Gastroesophageal sphincter (tissue), 4 donors: ENCODE measurements at regions not wholly inside any gene's neighbourhood (a gene's known extent, or its start where the extent isn't known, plus 50 kb on each side); places are given as distances from the start of the nearest gene placed in this dataset.
A peak's percentile ranks its signal among the peaks of the same experiment; 100 is the strongest.

Source experiments
- ATAC-seq: fragments of 150-250 bp; one replicate; pipeline ENCODE4 v1.9.1; 2016; ENCODE audit warnings: mild to moderate bottlenecking, moderate library complexity
- H3K27ac ChIP-seq, 4 donors: fragments of 200-600 bp; sonication (generic) in 3 of 4; 1 replicate in 3 of 4; 2 replicates in 1 of 4; pipeline ENCODE4 v1.5.1; 2016 to 2019
- H3K27me3 ChIP-seq: fragments of 200-600 bp; sonication (generic); one replicate; pipeline ENCODE4 v1.5.1; 2019
- H3K36me3 ChIP-seq, 2 donors: fragments of 200-600 bp; sonication (generic); one replicate each; pipeline ENCODE4 v1.5.1; 2019; ENCODE audit warnings: control low read depth in 1 of 2
- H3K4me1 ChIP-seq, 3 donors: fragments of 200-600 bp; sonication (generic); 1 replicate in 2 of 3; 2 replicates in 1 of 3; pipeline ENCODE4 v1.5.1; 2016 to 2019; ENCODE audit warnings: control low read depth in 2 of 3
- H3K4me3 ChIP-seq, 2 donors: fragments of 200-600 bp; sonication (generic); one replicate each; pipeline ENCODE4 v1.5.1; 2019; ENCODE audit warnings: mild to moderate bottlenecking in 1 of 2, moderate library complexity in 1 of 2
- H3K9me3 ChIP-seq, 3 donors: fragments of 200-600 bp; sonication (generic); one replicate each; pipeline ENCODE4 v1.5.1; 2017 to 2019; ENCODE audit warnings: control low read depth in 2 of 3
- CTCF ChIP-seq, 4 experiments: fragments of 200-600 bp in 2 of 4; fragments of 450-650 bp in 2 of 4; sonication (generic) in 1 of 4; IDR thresholded peaks; one replicate each; pipeline ENCODE4 v1.5.1; 2017 to 2019; ENCODE audit warnings: antibody characterized with exemption in 4 of 4, mild to moderate bottlenecking in 2 of 4, moderate library complexity in 2 of 4
- EP300 ChIP-seq: sonication (generic); formaldehyde crosslinking; IDR thresholded peaks from one replicate; pipeline ENCODE4 v1.6.1; 2017; ENCODE audit warnings: antibody characterized with exemption, mild to moderate bottlenecking
- POLR2A ChIP-seq, 2 donors: fragments of 450-650 bp; IDR thresholded peaks; one replicate each; pipeline ENCODE4 v1.6.1; 2017; ENCODE audit warnings: antibody characterized with exemption in 2 of 2, mild to moderate bottlenecking in 2 of 2, moderate library complexity in 1 of 2
- POLR2AphosphoS5 ChIP-seq: sonication (generic); formaldehyde crosslinking; IDR thresholded peaks from one replicate; pipeline ENCODE4 v1.6.1; 2017; ENCODE audit warnings: antibody characterized with exemption
- WGBS, 2 donors: methylation state at CpG; one replicate each; pipeline ENCODE4 v1.1.5; 2018; ENCODE audit warnings: low coverage in 1 of 2; 5-methylcytosine and 5-hydroxymethylcytosine counted together

- Histone ChIP-seq H3K27me3 (peaks cover 8% of the 10 kb centered on the region), H3K27ac (no peak overlapping the region), H3K4me3 (no peak overlapping the region), H3K9me3 (no peaks in the 10 kb centered on the region), H3K36me3 (no peaks in the 10 kb centered on the region), H3K4me1 (no peaks in the 10 kb centered on the region)
- no peak for ATAC-seq
- 32 to 53% methylated on average over 2 of the region's 4 CpGs for WGBS, 2 donors
- TF ChIP-seq EP300 (no peak), POLR2A (IDR thresholded peaks at IDR 0.05) (no peak), POLR2AphosphoS5 (no peak), CTCF (IDR thresholded peaks at IDR 0.05) (no peak)
These were observed 641.0 kb upstream of the ARGLU1 start for GRCh38 chr13:107208889-107209288.

DNA sequence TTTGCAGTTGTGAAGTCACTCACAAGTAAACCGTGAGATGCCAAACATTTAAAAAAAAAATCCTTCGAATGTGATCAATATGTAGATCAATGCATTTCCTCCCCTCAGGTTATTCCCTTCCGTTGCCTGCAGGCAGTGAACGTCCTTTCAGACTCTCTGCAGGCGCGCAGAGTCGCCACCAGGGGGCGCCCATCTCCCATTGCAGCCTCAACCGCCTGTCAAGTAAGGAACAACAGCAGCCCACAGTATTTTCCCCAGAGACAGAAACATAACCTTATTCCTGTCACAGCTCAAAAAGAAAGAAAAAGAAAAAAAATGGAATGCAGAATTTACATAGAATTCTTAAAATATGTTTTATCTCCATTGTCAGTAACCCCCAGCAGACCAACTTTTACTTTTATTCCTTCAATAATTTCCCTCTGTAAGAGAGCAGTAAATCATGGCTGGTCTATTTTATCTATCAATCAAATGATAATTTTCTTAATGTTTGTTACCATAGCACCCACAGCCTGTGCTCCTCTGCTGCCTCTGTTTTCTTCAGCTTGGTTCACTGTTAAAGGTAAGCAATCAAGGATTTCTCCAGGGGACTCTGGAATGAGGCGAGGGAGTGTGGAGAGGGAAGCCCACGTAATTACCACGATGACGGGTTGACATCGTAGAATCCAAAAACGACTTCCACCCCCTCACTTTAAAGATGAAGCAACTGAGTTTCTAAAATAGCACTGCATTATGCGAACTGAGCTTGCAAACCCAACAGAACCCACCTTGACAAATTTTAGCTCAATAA, 637.6 kb upstream of the ARGLU1 start:
- peak; percentile 51 for ATAC-seq
- Histone ChIP-seq H3K4me3 (no peak overlapping the region), H3K9me3 (no peaks in the 10 kb centered on the region), H3K27me3 (peaks cover 9% of the 10 kb centered on the region), H3K36me3 (no peaks in the 10 kb centered on the region), H3K27ac (no peak overlapping the region), H3K4me1 (no peaks in the 10 kb centered on the region)
- TF ChIP-seq EP300 = no peak
- TF ChIP-seq CTCF (IDR thresholded peaks at IDR 0.05) = peak; percentile 67 to 95 (median 80)
- no peak for TF ChIP-seq POLR2AphosphoS5
- 32 to 53% methylated on average over 7 to 16 of the region's 16 CpGs for WGBS, 2 donors

- no peaks in the 10 kb centered on the region for H3K36me3 ChIP-seq
- H3K4me1 ChIP-seq = no peaks in the 10 kb centered on the region
- H3K4me3 ChIP-seq = no peak overlapping the region
- no peak for TF ChIP-seq POLR2A (IDR thresholded peaks at IDR 0.05)
- TF ChIP-seq POLR2AphosphoS5 = no peak
- peak in 2 of 4 experiments; percentile 19 to 38 for TF ChIP-seq CTCF (IDR thresholded peaks at IDR 0.05)
- TF ChIP-seq EP300 = no peak
- WGBS, 2 donors = 40 to 54% methylated on average over 4 to 6 of the region's 11 CpGs
- H3K27me3 ChIP-seq = peaks cover 9% of the 10 kb centered on the region
- no peaks in the 10 kb centered on the region for H3K9me3 ChIP-seq
- peak overlapping the region in 3 of 4 donors; percentile 56 to 69 (median 57) for H3K27ac ChIP-seq
- peak; percentile 32 for ATAC-seq
These were observed 635.4 kb upstream of the ARGLU1 start for GRCh38 chr13:107203146-107203847.

DNA sequence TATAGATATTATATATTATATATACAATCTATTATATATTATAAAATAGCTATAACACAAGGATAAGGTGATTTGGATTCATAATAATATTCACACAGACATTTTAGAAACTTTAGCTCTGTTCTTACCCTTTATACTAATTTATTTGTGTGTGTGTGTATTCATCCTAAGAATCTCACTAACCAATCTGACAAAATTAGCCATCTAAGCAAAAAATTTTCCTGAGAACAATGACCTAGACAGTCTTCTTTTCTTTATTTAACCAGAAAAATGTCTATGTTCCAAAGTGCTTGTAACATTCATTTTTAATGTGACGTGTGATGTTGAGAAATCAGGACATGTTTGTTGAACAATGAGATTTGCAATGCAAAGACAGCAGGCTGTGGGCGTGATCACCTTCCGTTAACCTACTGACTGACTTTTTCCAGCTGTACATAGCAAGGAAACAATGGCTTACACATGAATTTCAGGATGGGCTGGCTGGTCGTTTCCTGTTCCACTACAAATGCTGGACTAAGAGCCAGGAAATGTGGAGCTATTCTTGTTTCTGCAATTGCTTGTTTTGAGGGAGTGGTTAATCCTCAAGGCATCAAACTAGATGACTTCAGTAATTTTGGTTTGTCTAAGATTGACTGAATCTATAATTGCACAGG, 634.6 kb upstream of the ARGLU1 start:
- 17 to 26% methylated on average over 4 of the region's 4 CpGs for WGBS, 2 donors
- no peaks in the 10 kb centered on the region for H3K36me3 ChIP-seq
- no peaks in the 10 kb centered on the region for H3K4me1 ChIP-seq
- H3K27ac ChIP-seq = peak overlapping the region in 3 of 4 donors; percentile 56 to 69 (median 57)
- H3K27me3 ChIP-seq = peaks cover 9% of the 10 kb centered on the region
- H3K9me3 ChIP-seq = no peaks in the 10 kb centered on the region
- no peak overlapping the region for H3K4me3 ChIP-seq
- peak; percentile 76 for ATAC-seq
- TF ChIP-seq EP300 (no peak), CTCF (IDR thresholded peaks at IDR 0.05) (no peak), POLR2AphosphoS5 (peak; percentile 51)
